ENCODE measurements at regions not wholly inside any gene's neighbourhood (a gene's known extent, or its start where the extent isn't known, plus 50 kb on each side); places are given as distances from the start of the nearest gene placed in this dataset.

DNA sequence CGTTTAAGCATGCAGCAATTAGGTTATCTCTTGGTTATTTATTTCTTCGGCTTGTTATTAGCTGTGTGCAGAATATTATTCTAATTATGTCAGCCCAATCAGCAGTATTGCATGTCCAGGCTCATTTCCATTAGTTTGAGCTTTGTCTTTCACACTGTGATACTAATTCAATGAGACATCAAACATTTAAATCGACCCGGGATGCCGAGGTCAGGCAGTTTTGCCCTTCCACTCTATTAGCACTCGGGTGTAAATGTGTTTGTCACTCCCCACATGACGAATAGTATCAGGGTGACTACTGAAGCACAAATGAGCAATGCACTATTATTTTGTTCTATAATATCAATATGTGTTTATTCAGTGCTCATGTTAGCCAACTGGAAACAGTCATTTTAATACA is 170.9 kb downstream of the ANXA2 start:
- Mint-ChIP-seq H3K9me3 (no peaks in the 10 kb centered on the region), H3K4me3 (no peak overlapping the region), H3K36me3 (no peaks in the 10 kb centered on the region), H3K27ac (no peak overlapping the region), H3K27me3 (ENCODE audit: low read depth) (peaks cover 50% of the 10 kb centered on the region), H3K4me1 (peaks cover 18% of the 10 kb centered on the region)
- TF ChIP-seq, protein P1, sequence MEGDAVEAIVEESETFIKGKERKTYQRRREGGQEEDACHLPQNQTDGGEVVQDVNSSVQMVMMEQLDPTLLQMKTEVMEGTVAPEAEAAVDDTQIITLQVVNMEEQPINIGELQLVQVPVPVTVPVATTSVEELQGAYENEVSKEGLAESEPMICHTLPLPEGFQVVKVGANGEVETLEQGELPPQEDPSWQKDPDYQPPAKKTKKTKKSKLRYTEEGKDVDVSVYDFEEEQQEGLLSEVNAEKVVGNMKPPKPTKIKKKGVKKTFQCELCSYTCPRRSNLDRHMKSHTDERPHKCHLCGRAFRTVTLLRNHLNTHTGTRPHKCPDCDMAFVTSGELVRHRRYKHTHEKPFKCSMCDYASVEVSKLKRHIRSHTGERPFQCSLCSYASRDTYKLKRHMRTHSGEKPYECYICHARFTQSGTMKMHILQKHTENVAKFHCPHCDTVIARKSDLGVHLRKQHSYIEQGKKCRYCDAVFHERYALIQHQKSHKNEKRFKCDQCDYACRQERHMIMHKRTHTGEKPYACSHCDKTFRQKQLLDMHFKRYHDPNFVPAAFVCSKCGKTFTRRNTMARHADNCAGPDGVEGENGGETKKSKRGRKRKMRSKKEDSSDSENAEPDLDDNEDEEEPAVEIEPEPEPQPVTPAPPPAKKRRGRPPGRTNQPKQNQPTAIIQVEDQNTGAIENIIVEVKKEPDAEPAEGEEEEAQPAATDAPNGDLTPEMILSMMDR (IDR thresholded peaks at IDR 0.05; ENCODE audit: unreplicated experiment) = no peak
- no peak for DNase-seq (ENCODE audit: low spot score in 2 of 2, unreplicated experiment in 2 of 2)

DNA sequence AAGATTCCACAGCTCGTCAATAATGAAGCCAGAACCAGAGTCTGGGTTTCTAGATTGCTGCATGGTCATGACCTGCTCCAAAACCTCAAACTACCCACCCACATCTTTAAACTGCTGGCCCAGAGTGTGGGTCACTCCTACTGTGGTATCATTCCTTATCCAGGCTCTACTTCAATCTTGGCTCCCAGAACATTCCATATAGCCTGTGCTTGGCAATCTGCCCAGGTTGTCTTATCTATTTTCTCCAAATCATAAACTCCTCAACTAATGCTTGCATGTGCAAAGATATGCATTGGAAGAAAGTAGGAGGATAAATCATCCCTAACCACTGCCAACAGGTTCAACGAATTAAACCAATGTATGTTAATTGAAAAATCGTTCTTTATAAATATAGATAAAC is 169.7 kb downstream of the ANXA2 start:
- TF ChIP-seq, protein P1 (IDR thresholded peaks at IDR 0.05; ENCODE audit: unreplicated experiment) = no peak
- DNase-seq (ENCODE audit: low spot score in 2 of 2, unreplicated experiment in 2 of 2) = peak; percentile 23 to 41
- H3K4me1 Mint-ChIP-seq = peaks cover 18% of the 10 kb centered on the region
- H3K4me3 Mint-ChIP-seq = no peak overlapping the region
- H3K36me3 Mint-ChIP-seq = no peaks in the 10 kb centered on the region
- peaks cover 51% of the 10 kb centered on the region for H3K27me3 Mint-ChIP-seq (ENCODE audit: low read depth)
- no peaks in the 10 kb centered on the region for H3K9me3 Mint-ChIP-seq
- no peak overlapping the region for H3K27ac Mint-ChIP-seq

DNA sequence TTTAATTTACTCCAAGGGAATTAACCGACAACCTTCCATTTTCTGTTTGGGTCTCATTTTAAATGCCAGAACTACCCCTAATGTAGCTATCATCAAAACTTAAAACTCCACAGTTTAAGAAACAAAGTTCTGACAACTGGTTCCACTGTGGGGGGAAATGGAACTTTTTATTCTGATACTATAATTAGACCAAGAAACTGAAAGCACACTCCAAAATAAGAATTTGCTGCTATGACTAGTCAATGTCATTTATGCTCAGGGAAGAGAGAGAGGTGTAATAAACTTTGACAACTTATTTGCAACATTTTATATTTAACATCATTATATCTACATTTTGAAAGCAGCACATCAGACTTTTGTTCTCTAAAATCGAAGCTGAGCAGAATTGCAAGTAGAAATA is 169.2 kb downstream of the ANXA2 start:
- Mint-ChIP-seq H3K27me3 (ENCODE audit: low read depth) (peaks cover 51% of the 10 kb centered on the region), H3K27ac (no peak overlapping the region), H3K4me3 (no peak overlapping the region), H3K4me1 (peaks cover 18% of the 10 kb centered on the region), H3K9me3 (no peaks in the 10 kb centered on the region), H3K36me3 (no peaks in the 10 kb centered on the region)
- TF ChIP-seq, protein P1 (IDR thresholded peaks at IDR 0.05; ENCODE audit: unreplicated experiment) = no peak
- DNase-seq (ENCODE audit: low spot score in 2 of 2, unreplicated experiment in 2 of 2) = no peak

DNA sequence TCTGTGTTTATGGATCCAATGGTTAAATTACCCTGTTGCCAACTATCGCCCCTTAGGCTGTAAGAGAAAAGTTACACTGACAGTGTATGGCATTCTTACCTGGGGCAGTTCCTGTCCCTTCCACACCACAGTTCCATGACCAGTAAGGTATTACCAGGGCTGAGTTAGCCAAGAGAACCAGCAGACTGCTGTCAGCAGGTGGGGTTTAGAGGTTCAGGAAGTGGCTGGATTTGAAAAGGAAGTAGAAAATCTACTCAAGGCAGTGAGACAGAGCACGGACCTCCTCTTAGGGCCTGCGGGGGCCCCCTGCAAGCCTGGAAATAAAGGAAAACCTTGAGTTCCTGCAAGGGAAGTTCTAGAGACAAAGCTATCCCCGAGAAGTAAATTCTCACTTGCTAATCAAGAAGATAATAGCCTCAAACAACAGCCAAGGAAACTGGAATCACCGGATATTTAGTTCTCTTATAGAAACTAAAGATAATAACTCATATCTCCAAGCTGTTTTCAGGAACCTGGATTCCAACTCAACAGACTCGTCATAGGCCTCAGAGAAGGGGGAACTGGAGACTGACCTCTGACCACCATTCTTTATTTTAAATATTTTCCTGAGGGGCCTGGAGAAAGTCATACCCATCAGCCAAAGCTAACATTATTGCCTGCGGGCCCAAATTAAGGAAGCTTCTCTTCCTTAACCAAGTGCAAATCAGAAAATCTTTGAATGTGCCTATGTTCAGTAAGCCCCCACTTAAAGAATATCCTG is 161.7 kb downstream of the ANXA2 start:
- peaks cover 34% of the 10 kb centered on the region for H3K27me3 Mint-ChIP-seq (ENCODE audit: low read depth)
- DNase-seq (ENCODE audit: low spot score in 2 of 2, unreplicated experiment in 2 of 2) = no peak
- H3K4me3 Mint-ChIP-seq = no peak overlapping the region
- TF ChIP-seq, protein P1 (IDR thresholded peaks at IDR 0.05; ENCODE audit: unreplicated experiment) = no peak
- peaks cover 8% of the 10 kb centered on the region for H3K9me3 Mint-ChIP-seq
- no peak overlapping the region for H3K27ac Mint-ChIP-seq
- peaks cover 2% of the 10 kb centered on the region for H3K4me1 Mint-ChIP-seq
- H3K36me3 Mint-ChIP-seq = no peaks in the 10 kb centered on the region

DNA sequence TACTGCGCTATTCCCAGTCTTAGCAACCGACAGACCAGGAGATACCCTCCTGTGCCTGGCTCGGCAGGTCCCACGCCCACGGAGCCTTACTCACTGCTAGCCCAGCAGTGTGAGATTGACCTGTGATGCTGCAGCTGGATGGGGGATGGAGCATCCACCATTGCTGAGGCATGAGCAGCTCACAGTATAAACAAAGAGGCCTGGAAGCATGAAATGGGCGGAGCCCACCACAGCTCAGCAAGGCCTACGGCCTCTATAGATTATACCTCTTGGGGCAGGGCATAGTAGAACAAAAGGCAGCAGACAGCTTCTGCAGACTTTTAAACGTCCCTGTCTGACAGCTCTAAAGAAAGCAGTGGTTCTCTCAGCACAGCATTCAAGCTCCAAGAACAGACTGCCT is 160.3 kb downstream of the ANXA2 start:
- H3K36me3 Mint-ChIP-seq = no peaks in the 10 kb centered on the region
- H3K4me3 Mint-ChIP-seq = no peak overlapping the region
- no peak overlapping the region for H3K27ac Mint-ChIP-seq
- H3K27me3 Mint-ChIP-seq (ENCODE audit: low read depth) = peaks cover 30% of the 10 kb centered on the region
- TF ChIP-seq, protein P1 (IDR thresholded peaks at IDR 0.05; ENCODE audit: unreplicated experiment) = no peak
- peaks cover 14% of the 10 kb centered on the region for H3K9me3 Mint-ChIP-seq
- no peaks in the 10 kb centered on the region for H3K4me1 Mint-ChIP-seq
- DNase-seq (ENCODE audit: low spot score in 2 of 2, unreplicated experiment in 2 of 2) = no peak
